NCI-H2029 treated with DMSO at 0.1 percent for 48 hours (cell line): ENCODE measurements at regions not wholly inside any gene's neighbourhood (a gene's known extent, or its start where the extent isn't known, plus 50 kb on each side); places are given as distances from the start of the nearest gene placed in this dataset.

Experiments
- DNase-seq: peaks from one replicate; lab custom pipeline; 2025; lab: John Stamatoyannopoulos, UW

- DNase-seq = no peak
These were observed 799.5 kb downstream of the QKI start for GRCh38 chr6:164214066-164214465.

GRCh38 chr6:164211254-164211653 is 796.7 kb downstream of the QKI start:
- no peak for DNase-seq

- no peak for DNase-seq
These were observed 796.3 kb downstream of the QKI start for GRCh38 chr6:164210783-164211182.

DNA sequence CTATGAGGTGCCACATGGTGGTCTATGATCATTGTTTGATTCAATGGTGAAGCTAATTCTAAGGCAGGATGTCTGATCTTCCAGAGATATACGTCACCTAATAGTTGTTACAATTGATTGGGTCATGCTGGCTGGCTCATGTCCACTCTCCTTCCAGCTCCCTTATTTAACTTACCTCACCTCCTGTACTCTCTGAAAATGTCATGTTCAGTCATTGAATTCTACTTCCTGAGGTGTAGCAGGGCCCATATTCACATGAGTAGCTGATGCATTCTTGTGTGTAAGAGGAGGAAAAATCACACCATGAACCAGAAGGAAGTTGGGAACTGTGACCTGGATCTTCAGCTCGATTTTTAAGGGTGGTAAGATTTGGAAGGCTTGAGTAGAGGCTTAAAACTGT is 795.8 kb downstream of the QKI start:
- no peak for DNase-seq

DNA sequence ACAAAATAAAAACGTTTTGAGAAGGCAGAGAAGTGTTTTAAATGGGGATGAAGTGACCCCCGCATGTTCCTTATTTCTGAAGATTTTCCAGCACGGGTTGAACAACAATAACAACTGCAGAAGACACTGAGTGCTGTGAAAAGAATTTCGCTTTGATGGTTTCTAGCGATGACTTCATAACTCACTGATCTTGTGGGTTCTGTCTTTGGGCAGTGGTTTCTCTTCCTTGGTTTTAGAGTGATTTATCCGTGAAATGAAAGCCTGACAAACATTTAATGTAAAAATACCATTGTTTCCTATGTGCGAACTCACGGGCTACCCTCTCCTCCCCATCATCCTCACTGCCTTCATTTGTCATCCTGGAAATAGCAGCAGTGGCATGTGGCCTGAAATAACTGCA is 793.9 kb downstream of the QKI start:
- DNase-seq = no peak

GRCh38 chr6:164206807-164207423 is 792.4 kb downstream of the QKI start:
- DNase-seq = no peak

DNA sequence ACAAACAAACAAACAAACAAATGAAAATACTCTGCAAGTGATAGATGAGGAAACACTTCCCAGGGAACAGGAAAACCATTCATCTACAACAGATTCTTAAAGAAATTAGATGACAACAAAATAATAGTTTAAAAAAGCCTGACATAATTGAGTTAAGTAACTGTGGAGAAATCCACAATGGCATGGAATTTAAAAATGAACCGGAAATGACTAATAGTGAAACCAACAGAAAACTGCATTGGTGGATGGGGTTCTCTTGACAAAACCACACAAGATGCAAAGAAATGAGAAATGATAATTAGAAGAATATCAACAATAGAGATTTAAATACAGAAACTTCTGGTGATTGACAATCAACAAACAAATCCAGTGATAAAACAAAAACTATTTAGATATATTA is 785.6 kb downstream of the QKI start:
- no peak for DNase-seq

GRCh38 chr6:164195942-164196281 is 781.4 kb downstream of the QKI start:
- DNase-seq = no peak

DNA sequence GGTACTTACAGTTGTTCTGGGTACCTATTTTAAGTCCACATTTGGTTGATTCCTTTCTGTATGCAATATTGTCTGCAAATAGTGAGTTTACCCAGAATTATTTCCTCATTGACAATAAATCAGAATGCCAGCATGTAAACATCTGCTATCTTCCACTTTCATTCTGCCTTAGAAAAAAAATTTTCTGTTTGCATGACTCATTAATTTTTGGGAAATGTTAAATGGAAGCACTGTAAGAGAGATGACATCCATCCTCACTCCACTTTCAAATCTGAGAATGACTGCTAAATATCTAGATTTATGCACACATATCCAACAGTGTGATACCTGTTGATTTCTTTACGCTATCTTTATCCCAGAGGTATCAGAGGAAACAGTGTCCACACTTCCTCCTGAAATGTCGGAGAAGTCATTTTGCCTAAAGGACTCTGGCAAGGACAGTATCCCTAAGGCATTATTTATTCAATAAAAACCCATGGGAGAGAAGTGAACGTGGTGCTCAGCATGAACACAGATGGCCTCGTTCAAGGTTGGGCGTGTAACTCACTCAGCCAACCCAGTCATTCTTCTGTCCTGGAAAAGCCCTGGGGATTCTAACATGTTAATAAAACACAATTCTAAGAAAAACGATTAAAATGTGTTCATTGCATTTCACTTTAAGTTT is 780.9 kb downstream of the QKI start:
- no peak for DNase-seq

DNA sequence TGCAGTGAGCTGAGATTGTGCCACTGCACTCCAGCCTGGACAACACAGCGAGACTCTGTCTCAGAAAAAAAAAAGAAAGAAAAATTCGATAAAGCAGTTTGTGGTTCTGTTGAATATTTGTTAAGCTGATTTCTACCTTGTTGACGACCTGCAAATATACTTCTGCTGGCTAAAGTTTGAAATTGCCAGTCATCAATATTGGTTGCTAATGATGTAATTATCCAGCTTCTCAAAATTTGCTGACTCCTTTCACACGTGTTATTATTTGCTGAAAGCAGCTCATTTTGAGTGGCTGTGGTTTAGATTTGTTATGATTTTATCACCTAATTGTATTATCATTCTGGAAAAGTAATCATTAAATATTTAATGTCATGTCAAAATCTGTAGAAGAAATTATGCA is 774.3 kb downstream of the QKI start:
- DNase-seq = no peak

- no peak for DNase-seq
These were observed 771.0 kb downstream of the QKI start for GRCh38 chr6:164185471-164185871.

- no peak for DNase-seq
These were observed 769.9 kb downstream of the QKI start for GRCh38 chr6:164184410-164184809.

DNA sequence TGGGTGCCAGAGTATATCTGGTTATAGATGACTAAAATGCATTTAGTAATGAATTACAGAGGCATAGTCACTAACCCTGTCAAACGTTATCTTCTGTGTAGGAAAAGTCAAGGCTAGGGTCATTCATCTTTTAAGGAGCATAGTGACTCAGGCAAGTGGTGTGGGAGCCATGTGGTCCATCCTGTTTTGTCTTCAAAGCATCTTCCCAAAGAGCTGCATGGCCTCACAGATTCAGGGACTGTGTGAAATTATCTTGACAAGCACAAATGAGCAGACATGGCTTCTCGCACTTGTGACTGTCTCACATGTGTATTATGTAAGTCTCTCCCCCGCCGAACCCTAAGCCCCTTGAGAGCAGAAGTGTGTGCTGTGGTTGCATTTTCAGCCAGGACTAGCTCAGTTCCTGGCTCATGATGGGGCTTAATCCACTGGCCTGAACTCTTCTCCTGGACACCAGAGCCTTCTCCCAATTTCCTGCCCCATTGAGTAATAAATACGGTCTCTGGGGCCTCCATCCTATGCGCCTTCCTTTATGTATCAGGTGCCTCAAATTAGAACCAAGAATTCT is 769.1 kb downstream of the QKI start:
- DNase-seq = no peak

- DNase-seq = no peak
These were observed 764.3 kb downstream of the QKI start for GRCh38 chr6:164178679-164179332.

- no peak for DNase-seq
These were observed 754.8 kb downstream of the QKI start for GRCh38 chr6:164169355-164169754.

DNA sequence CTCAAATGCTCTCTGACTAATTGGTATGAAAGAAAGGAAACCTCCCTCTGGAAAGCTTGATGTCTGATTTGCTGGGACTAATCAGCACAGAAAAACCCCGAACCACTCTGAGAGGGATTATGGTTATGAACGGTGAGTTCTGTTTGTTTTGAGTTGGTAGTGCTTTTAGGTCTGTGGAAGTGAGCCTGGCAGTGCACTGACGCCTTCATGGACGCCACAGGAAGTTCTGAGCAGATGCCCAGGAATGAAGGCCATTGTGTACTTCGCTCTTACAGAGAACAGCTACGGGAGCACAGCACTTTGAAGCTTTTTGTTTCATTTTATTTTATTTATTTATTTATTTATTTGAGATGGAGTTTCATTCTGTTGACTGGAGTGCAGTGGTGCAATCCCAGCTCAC is 754.1 kb downstream of the QKI start:
- no peak for DNase-seq

GRCh38 chr6:164167873-164168405 is 753.4 kb downstream of the QKI start:
- DNase-seq = no peak

GRCh38 chr6:164166996-164167395 is 752.5 kb downstream of the QKI start:
- DNase-seq = no peak

GRCh38 chr6:164166515-164166914 is 752.0 kb downstream of the QKI start:
- DNase-seq = no peak

- DNase-seq = no peak
These were observed 750.4 kb downstream of the QKI start for GRCh38 chr6:164164876-164165275.

DNA sequence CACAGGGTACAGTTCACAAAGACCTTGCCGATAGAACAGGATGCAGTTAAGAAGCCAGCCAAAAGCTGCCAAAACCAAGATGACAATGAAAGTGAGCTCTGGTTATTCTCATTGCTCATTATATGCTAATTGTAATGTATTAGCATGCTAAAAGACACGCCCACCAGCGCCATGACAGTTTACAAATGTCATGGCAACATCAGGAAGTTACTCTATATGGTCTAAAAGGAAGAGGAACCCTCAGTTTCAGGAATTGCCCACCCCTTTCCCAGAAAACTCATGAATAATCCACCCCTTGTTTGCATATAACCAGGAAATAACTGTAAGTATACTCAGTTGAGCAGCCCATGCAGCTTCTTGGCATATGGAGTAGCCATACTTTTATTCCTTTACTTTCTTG is 748.7 kb downstream of the QKI start:
- no peak for DNase-seq

DNA sequence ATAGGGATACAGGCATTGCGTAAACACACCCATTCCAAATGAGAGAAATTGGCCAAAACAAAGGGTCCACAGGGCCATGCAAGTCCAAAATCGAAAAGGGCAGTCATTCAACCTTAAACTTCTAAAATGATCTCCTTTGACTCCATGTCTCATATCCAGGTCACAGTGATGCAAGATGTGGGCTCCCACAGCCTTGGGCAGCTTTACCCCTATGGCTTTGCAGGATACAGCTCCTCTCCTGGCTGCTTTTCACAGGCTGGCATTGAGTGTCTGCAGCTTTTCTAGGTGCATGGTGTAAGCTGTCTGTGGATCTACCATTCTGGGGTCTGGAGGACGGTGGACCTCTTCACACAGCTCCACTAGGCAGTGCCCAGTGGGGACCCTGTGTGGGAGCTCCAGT is 744.5 kb downstream of the QKI start:
- no peak for DNase-seq

DNA sequence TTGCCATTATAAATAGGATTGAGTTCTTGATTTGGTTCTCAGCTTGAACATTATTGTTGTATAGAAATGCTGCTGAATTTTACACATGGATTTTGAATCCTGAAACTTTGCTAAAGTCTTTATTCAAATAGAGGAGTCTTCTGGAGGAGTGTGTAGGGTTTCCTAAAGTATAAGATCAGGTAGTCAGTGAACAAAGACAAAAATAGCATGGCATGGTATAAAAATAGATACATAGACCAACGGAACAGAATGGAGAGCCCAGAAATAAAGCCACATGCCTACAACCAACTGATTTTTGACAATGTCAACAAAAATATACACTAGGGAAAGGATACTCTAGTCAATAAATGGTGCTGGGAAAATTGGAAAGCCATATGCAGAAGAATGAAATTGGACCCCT is 740.1 kb downstream of the QKI start:
- no peak for DNase-seq
